BE2C (cell line): ENCODE measurements at regions not wholly inside any gene's neighbourhood (a gene's known extent, or its start where the extent isn't known, plus 50 kb on each side); places are given as distances from the start of the nearest gene placed in this dataset.

Experiments
- DNase-seq: peaks from one replicate; pipeline ENCODE4 v3.0.0-alpha.2; 2020
- H3K27me3 ChIP-seq: fragments of 250-450 bp; sonication (Bioruptor Pico); 2 replicates; pipeline ENCODE4 v1.5.1; 2020; ENCODE audit warnings: mild to moderate bottlenecking
- H3K36me3 ChIP-seq: fragments of 250-450 bp; sonication (Bioruptor Pico); 2 replicates; pipeline ENCODE4 v1.5.1; 2020; ENCODE audit warnings: mild to moderate bottlenecking
- H3K4me1 ChIP-seq: fragments of 250-450 bp; sonication (Bioruptor Pico); 2 replicates; pipeline ENCODE4 v1.5.1; 2020
- H3K4me3 ChIP-seq: 2 replicates; pipeline ENCODE4 v1.5.1; 2011; ENCODE audit warnings: low read depth, low read length
- H3K9me3 ChIP-seq: fragments of 250-450 bp; sonication (Bioruptor Pico); 2 replicates; pipeline ENCODE4 v1.5.1; 2020
- CTCF ChIP-seq: IDR thresholded peaks from 2 replicates; pipeline ENCODE4 v1.5.1; 2012; ENCODE audit warnings: mild to moderate bottlenecking, low read depth, low read length

GRCh38 chr1:164188497-164188896, 370.5 kb upstream of the PBX1 start:
- DNase-seq = no peak
- no peaks in the 10 kb centered on the region for H3K9me3 ChIP-seq
- H3K4me1 ChIP-seq = no peaks in the 10 kb centered on the region
- H3K27me3 ChIP-seq = no peaks in the 10 kb centered on the region
- no peak overlapping the region for H3K4me3 ChIP-seq
- TF ChIP-seq CTCF = no peak
- no peaks in the 10 kb centered on the region for H3K36me3 ChIP-seq

GRCh38 chr1:164191191-164191590, 367.8 kb upstream of the PBX1 start:
- no peaks in the 10 kb centered on the region for H3K4me1 ChIP-seq
- no peak for TF ChIP-seq CTCF
- H3K27me3 ChIP-seq = no peaks in the 10 kb centered on the region
- DNase-seq = no peak
- H3K9me3 ChIP-seq = no peaks in the 10 kb centered on the region
- H3K4me3 ChIP-seq = no peak overlapping the region
- no peaks in the 10 kb centered on the region for H3K36me3 ChIP-seq

- Histone ChIP-seq H3K9me3 (no peaks in the 10 kb centered on the region), H3K36me3 (no peaks in the 10 kb centered on the region), H3K27me3 (no peaks in the 10 kb centered on the region), H3K4me3 (no peak overlapping the region), H3K4me1 (no peaks in the 10 kb centered on the region)
- no peak for TF ChIP-seq CTCF
- no peak for DNase-seq
These were observed 348.7 kb upstream of the PBX1 start for GRCh38 chr1:164210211-164210739.

GRCh38 chr1:164223378-164223777, 335.6 kb upstream of the PBX1 start:
- no peaks in the 10 kb centered on the region for H3K4me1 ChIP-seq
- no peak for TF ChIP-seq CTCF
- DNase-seq = no peak
- H3K36me3 ChIP-seq = no peaks in the 10 kb centered on the region
- H3K4me3 ChIP-seq = no peak overlapping the region
- H3K27me3 ChIP-seq = no peaks in the 10 kb centered on the region
- H3K9me3 ChIP-seq = no peaks in the 10 kb centered on the region

GRCh38 chr1:164225011-164225410, 334.0 kb upstream of the PBX1 start:
- H3K9me3 ChIP-seq = no peaks in the 10 kb centered on the region
- H3K27me3 ChIP-seq = no peaks in the 10 kb centered on the region
- DNase-seq = no peak
- no peak overlapping the region for H3K4me3 ChIP-seq
- H3K36me3 ChIP-seq = no peaks in the 10 kb centered on the region
- no peak for TF ChIP-seq CTCF
- no peaks in the 10 kb centered on the region for H3K4me1 ChIP-seq

GRCh38 chr1:164226977-164227376, 332.0 kb upstream of the PBX1 start:
- TF ChIP-seq CTCF = no peak
- H3K9me3 ChIP-seq = no peaks in the 10 kb centered on the region
- no peaks in the 10 kb centered on the region for H3K27me3 ChIP-seq
- H3K36me3 ChIP-seq = no peaks in the 10 kb centered on the region
- no peak for DNase-seq
- H3K4me3 ChIP-seq = no peak overlapping the region
- H3K4me1 ChIP-seq = no peaks in the 10 kb centered on the region
